Limb (tissue), 2 donors: ENCODE measurements at regions not wholly inside any gene's neighbourhood (a gene's known extent, or its start where the extent isn't known, plus 50 kb on each side); places are given as distances from the start of the nearest gene placed in this dataset.
"Not testable (repeated sequence)": the region's sequence is repeated elsewhere in the genome, so short reads cannot be mapped to it uniquely, and the experiment has no call there.

Experiments
- DNase-seq, 2 donors: peaks; one replicate each; pipeline ENCODE4 v3.0.0-alpha.2; 2016; ENCODE audit errors: extremely low spot score in 2 of 2

DNA sequence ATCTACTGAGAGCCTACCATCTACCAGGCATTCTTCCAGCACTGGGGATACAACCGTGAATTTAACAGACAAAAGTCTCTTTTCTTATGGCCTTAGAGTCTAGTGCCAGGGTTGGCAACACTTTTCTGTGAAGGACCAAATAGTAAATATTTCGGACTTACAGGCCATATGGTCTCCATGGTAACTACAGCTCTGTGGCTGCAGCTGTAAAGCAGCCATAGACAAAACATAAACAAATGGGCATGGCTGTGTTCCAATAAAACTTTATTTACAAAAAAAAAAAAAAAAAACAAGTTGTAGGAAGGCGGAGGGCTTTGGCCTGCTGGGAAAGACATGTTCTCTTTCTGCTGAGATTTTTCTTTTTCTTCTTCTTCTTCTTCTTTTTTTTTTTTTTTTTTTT is 98.7 kb downstream of the ABCC12 start:
- no peak for DNase-seq

DNA sequence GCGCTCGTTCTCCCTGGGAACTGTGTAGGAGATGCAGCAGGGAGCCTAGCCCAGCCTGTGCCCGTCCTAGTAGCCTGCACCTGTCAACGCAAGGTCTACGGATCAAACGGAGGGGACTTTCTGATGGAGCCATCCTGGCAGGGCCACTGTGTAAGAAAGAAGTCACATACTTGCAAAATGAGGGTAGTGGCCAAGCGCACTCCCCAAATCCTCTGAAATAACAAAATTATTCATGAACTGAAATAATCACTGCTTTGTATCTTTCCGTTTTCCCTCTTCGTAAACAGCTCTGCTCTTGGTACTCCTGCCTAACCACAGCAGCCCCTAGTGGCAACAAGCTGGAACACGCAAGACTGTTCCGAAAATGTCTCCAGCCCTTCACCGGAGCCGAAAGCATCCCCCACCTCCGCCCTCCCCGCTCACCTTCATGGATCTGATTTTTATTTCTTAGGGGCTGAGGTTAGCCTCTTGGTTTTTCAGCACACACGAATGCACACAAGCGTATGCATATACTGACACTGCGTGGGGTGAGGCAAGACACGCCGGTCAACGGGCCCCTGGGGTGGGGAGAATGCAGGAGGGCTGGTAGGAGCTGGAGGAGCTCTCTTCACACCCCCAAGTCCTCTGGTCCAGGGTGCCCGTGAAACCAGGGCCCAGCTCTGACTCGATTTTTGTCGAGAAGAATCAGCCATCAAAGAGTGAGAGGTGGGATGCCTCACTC is 100.8 kb downstream of the ABCC12 start:
- peak; percentile 58 to 63 for DNase-seq

DNA sequence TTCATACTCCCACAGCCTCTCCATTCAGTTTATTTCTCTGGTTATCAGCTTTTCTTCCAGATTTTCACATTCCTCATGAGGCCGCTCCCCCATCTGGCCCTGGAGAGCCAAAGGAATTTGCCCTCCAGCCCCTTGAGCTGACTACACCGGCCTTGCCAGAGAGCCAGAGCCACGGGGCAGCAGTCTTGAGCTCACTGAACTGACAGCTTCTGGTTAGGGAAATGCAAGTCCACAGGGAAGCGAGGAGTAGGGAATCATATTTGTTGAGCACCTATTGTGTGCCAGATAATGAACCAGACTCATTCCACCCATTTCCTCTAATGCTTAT is 102.4 kb downstream of the ABCC12 start:
- DNase-seq: peak in 1 of 2 donors; percentile 35

GRCh38 chr16:48052731-48053417 is 102.9 kb downstream of the ABCC12 start:
- DNase-seq: no peak

DNA sequence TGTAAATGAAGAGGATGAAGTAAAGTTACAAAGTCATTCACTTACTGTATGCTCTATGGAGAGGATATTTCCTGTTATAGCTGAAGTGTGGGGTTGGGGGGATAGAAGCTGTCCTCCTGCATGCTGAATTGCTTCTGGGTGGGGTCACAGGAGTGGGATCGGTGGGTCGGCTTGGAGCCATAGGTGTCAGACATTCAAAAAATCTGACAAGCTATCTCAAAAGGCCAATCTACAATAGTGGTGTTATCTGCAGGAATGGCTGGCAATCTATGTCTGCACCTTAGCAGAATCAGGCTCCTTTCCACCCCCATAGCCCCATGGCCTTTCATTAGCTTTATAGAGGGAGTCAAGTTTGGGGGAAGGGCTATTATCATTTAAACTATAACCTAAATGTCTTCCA is 104.9 kb downstream of the ABCC12 start:
- DNase-seq: no peak

- DNase-seq: no peak
Observed at GRCh38 chr16:48049847-48050246, 105.9 kb downstream of the ABCC12 start.

DNA sequence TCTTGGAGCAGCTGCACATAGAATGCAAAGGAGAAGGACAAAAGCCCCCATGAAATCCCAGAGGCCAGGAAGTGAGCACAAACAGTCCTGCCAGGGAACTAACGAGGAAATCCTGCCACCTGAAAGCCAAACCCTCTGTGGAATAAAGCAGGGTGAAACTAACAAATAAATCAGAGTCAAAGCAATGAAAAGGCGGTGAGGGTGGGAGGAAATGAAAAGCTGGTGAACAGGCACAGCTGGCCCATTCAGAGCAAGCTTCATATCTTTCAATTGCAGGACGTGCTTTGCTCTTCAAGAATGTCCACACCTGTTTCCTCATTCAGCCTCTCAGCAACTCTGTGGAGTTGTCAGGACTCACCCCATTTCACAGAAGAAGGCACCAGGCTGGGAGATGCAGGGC is 108.1 kb downstream of the ABCC12 start:
- DNase-seq: no peak

- DNase-seq: no peak
Observed at GRCh38 chr16:48047241-48047640, 108.6 kb downstream of the ABCC12 start.

- no peak for DNase-seq
Observed at GRCh38 chr16:48044117-48044516, 111.7 kb downstream of the ABCC12 start.

- peak in 1 of 2 donors; percentile 29 for DNase-seq
Observed at GRCh38 chr16:48041981-48042421, 113.8 kb downstream of the ABCC12 start.

- no peak for DNase-seq
Observed at GRCh38 chr16:48035142-48035541, 120.7 kb downstream of the ABCC12 start.

DNA sequence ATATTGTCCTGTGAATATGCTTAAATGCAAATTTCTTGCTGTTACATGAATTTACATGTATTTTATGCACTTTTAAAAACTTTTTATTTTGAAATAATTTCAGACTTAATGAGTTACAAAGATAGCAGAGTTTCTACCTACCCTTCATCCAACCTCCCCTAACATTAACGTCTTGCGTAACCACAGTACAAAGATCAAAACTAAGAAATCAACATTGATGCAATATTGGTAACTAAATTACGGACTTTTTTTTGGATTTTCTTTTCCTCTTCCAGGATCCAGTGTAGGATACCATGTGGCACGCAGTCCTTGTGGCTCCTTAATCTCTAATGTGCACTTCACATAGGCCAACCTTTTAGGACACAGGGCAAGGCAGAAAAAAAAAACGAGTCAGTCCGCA is 124.9 kb downstream of the ABCC12 start:
- no peak for DNase-seq

GRCh38 chr16:48029768-48030167 is 126.0 kb downstream of the ABCC12 start:
- DNase-seq: no peak

DNA sequence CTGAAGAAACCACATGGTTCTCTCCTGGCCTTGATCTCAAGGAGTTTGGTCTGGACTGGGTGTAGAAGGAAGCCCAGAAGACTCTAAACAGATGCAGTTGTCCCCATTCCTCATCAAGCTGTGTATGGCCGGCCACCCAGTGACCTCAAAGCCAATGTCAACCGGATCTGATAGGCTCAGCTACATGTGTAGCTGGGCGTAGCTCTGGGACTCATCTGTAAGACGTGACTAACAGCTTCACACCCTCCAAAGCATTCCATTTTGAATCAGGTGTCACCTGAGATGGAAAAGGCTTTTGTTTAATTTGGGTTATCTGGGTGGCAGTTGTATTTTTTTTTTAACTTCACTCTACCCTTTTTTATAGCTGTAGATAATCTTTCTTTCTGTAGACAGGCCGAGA is 130.4 kb downstream of the ABCC12 start:
- no peak for DNase-seq

- no peak for DNase-seq
Observed at GRCh38 chr16:48024042-48024441, 131.8 kb downstream of the ABCC12 start.

- no peak for DNase-seq
Observed at GRCh38 chr16:48022496-48022895, 133.3 kb downstream of the ABCC12 start.

DNA sequence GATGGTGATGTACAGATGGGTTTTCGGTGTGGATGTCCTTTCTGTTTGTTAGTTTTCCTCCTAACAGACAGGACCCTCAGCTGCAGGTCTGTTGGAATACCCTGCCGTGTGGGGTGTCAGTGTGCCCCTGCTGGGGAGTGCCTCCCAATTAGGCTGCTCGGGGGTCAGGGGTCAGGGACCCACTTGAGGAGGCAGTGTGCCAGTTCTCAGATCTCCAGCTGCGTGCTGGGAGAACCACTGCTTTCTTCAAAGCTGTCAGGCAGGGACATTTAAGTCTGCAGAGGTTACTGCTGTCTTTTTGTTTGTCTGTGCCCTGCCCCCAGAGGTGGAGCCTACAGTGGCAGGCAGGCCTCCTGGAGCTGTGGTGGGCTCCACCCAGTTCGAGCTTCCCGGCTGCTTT is 135.2 kb downstream of the ABCC12 start:
- not testable (repeated sequence) for DNase-seq

DNA sequence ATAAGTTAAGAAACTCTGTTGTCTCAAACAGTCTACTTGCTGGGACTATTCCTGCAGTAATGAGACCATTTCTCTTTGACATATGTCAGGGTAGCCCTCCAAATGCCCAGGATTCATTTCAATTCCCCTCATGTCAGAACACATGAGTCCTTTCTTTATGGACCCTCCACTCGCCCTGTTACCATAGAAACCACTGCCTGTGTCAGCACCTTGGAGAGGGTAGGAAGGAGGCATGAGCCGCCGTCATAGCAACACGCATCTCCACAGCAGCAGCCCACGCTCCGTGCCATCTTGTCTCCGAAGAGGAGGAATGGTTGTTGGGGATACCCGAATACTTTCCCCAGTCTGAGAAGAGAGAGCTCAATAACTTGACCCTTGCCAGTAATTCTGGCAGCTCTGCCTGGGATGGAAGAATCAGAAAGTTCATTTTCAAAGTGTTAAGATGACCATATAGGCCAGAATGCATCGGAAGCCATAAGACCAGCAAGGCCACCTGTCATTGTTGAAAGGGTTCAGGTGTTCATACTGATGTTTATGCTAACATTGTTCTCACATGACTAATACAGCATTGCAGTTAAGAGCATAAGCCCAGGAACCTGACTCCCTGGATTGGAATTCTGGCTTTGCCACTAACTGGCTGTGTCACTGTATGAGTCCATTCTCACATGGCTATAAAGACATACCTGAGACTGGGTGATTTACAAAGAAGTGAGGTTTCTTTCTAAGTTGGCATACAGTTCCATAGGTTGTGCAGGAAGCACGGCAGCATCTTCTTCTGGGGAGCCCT is 141.3 kb downstream of the ABCC12 start:
- DNase-seq: peak in 1 of 2 donors; percentile 35

DNA sequence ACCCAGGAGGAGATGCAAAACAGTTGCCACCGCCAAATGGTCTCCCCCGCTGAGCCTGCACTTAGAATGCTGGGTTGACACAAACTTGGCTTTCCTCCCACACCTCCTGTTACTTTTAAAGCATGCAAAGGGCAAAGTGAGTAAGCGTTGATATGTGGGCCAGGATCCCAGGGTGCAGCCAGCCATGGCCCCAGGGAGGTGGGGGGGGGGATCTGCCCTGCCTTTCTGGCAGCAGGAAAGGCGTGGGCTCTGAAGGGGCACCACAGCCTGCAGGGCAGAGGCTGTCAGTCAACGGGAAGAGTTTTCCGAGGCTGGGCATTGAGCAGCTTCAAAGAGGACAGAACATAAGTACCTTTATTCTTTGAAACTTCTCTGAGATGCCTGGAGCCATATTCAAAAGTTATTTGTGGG is 142.3 kb downstream of the ABCC12 start:
- peak in 1 of 2 donors; percentile 38 for DNase-seq

DNA sequence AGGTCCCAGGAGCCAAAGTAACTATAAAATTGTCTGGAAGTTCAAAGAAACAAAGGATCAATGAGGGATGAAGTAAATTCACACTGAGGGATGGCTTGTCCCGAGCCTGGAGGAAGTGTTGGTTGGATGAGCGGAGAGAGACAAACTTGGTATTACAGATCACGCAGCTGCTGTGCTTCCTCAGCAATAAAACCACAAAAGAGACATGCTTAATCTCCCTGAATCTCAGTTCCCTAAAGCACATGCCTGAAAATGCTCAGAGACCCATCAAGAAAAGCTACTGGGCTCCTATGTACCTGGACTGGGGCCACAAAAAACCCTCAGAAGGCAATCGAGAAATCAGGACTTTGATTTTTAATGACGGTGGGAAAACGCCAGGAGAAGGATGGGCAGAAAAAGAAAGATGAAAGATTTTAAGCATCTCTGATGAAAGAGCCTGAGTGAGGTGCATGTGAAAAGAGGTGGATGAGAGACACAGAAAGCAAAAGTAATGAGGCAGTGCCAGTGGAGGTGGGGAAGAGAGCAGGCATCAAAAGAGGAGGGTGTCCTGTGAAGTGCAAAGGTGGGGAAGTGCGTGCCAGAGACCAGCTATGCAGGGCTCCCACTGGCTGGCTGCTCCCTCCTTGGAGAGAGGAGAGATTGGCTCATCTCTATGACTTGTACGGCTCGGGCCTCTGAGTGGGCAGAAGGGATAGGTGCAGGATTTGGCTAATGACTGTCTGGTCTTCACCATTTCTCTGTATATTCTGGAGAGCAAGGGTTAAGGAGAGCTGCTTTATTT is 143.7 kb downstream of the ABCC12 start:
- DNase-seq: no peak

DNA sequence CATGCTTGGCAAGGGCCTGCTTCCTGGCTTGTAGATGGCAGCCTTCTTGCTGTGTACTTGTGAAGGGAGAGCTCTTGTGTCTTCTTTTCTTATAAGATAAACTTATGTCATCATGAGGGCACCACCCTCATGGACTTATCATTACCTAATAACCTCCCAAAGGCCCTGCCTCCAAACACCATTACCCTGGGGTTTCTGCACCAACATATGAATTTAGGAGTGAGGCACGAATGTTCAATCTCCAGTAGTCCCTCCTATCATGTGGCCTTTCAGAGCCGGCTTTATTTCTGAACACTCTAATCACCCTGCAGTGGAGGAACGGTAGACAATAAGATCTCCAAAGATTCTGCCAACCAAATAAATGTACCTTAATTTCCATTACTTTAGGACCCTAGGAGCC is 144.3 kb downstream of the ABCC12 start:
- DNase-seq: no peak
